H1 (cell line): ENCODE measurements at regions not wholly inside any gene's neighbourhood (a gene's known extent, or its start where the extent isn't known, plus 50 kb on each side); places are given as distances from the start of the nearest gene placed in this dataset.
A peak's percentile ranks its signal among the peaks of the same experiment; 100 is the strongest.

Source experiments
- CTCF ChIA-PET: fragments of 300-600 bp; sonication (Branson Sonifier 250); formaldehyde crosslinking; loops from one replicate; lab custom pipeline; 2021; ENCODE audit not compliant: partially characterized antibody; lab: Charles Lee
- POLR2A ChIA-PET: fragments of 300-600 bp; sonication (Branson Sonifier 250); formaldehyde crosslinking; loops from one replicate; lab custom pipeline; 2021; ENCODE audit warnings: inconsistent platforms; ENCODE audit not compliant: partially characterized antibody; lab: Charles Lee
- DNase-seq, 2 experiments: peaks; one replicate each; pipeline versions ENCODE4 v3.0.0 to v3.0.0-alpha.2; 2010 to 2022; ENCODE audit warnings: low spot score in 2 of 2, low read depth in 1 of 2, mixed read lengths in 1 of 2
- FAIRE-seq: peaks from 2 replicates; lab custom pipeline; 2011; peaks lifted over from hg19 to GRCh38; lab: Jason Lieb, UNC
- H2AFZ ChIP-seq: 2 replicates; pipeline ENCODE4 v1.8.1; 2012; ENCODE audit warnings: low read length, inconsistent platforms
- H2AK5ac ChIP-seq: 2 replicates; pipeline ENCODE4 v1.6.1; 2013; ENCODE audit warnings: low read depth, low read length
- H2BK120ac ChIP-seq: replicated peaks from 2 replicates; pipeline ENCODE3; 2013; ENCODE audit warnings: low read depth, low read length, inconsistent platforms
- H2BK12ac ChIP-seq: 2 replicates; pipeline ENCODE4 v1.6.1; 2013; ENCODE audit warnings: low read depth, low read length
- H2BK15ac ChIP-seq: 2 replicates; pipeline ENCODE4 v1.6.1; 2013; ENCODE audit warnings: low read length
- H2BK20ac ChIP-seq: 2 replicates; pipeline ENCODE4 v1.6.1; 2013; ENCODE audit warnings: low read length
- H2BK5ac ChIP-seq: 2 replicates; pipeline ENCODE4 v1.6.1; 2013; ENCODE audit warnings: low read depth, low read length
- H3K14ac ChIP-seq: 2 replicates; pipeline ENCODE4 v1.6.1; 2013; ENCODE audit warnings: inconsistent platforms; ENCODE audit not compliant: insufficient read length
- H3K18ac ChIP-seq: 2 replicates; pipeline ENCODE4 v1.6.1; 2013; ENCODE audit warnings: low read length; ENCODE audit errors: extremely low read depth
- H3K23ac ChIP-seq: 2 replicates; pipeline ENCODE4 v1.6.1; 2013; ENCODE audit warnings: inconsistent platforms; ENCODE audit not compliant: insufficient read length
- H3K23me2 ChIP-seq: 2 replicates; pipeline ENCODE4 v1.6.1; 2013; ENCODE audit warnings: low read depth, low read length
- H3K27ac ChIP-seq: 2 replicates; pipeline ENCODE4 v1.6.1; 2011; ENCODE audit warnings: low read depth, low read length, inconsistent platforms
- H3K27me3 ChIP-seq, 4 experiments: replicated peaks in 1 of 4; 1 replicate in 1 of 4; 2 replicates in 3 of 4; pipeline versions ENCODE4 v1.6.1 to v1.8.1; 2011 to 2013; ENCODE audit warnings: low read length in 3 of 4, mild to moderate bottlenecking in 3 of 4, inconsistent platforms in 2 of 4, mixed read lengths in 2 of 4, moderate library complexity in 1 of 4; ENCODE audit not compliant: control insufficient read depth in 3 of 4, insufficient read depth in 3 of 4; ENCODE audit errors: extremely low read depth in 1 of 4
- H3K36me3 ChIP-seq, 4 experiments: 2 replicates each; pipeline versions ENCODE4 v1.6.1 to v1.8.1; 2011 to 2013; ENCODE audit warnings: mild to moderate bottlenecking in 4 of 4, low read length in 3 of 4, moderate library complexity in 2 of 4, control low read depth in 1 of 4, inconsistent platforms in 1 of 4; ENCODE audit not compliant: insufficient read depth in 4 of 4, control insufficient read depth in 2 of 4
- H3K4ac ChIP-seq: replicated peaks from 2 replicates; pipeline ENCODE3; 2013; ENCODE audit warnings: low read length, low read depth, mixed read lengths, inconsistent platforms; ENCODE audit not compliant: insufficient read length
- H3K4me1 ChIP-seq, 4 experiments: replicated peaks in 1 of 4; 1 replicate in 1 of 4; 2 replicates in 3 of 4; pipeline versions ENCODE4 v1.6.1 to v1.8.1; 2011 to 2013; ENCODE audit warnings: low read length in 3 of 4, inconsistent platforms in 2 of 4, mixed read lengths in 1 of 4; ENCODE audit not compliant: insufficient read depth in 4 of 4, control insufficient read depth in 3 of 4
- H3K4me2 ChIP-seq, 2 experiments: 2 replicates each; pipeline versions ENCODE4 v1.6.1 to v1.8.1; 2011 to 2013; ENCODE audit warnings: low read depth in 2 of 2, low read length in 2 of 2, control low read depth in 1 of 2, inconsistent platforms in 1 of 2, mild to moderate bottlenecking in 1 of 2; ENCODE audit not compliant: insufficient read depth in 1 of 2
- H3K4me3 ChIP-seq, 4 experiments: fragments of 200-600, 300-600 bp in 1 of 4; sonication (generic), shearing (Covaris generic), sonication (Bioruptor Twin) in 1 of 4; 2 replicates each; pipeline versions ENCODE4 v1.5.1 to v1.8.1; 2011 to 2016; ENCODE audit warnings: low read length in 4 of 4, low read depth in 3 of 4, control low read depth in 2 of 4, inconsistent platforms in 2 of 4, mild to moderate bottlenecking in 2 of 4, mixed read lengths in 1 of 4, moderate library complexity in 1 of 4; ENCODE audit not compliant: insufficient read depth in 2 of 4; ENCODE audit errors: extremely low read depth in 1 of 4
- H3K56ac ChIP-seq: replicated peaks from 2 replicates; pipeline ENCODE3; 2013; ENCODE audit warnings: low read depth, mild to moderate bottlenecking, mixed read lengths, low read length, inconsistent platforms; ENCODE audit not compliant: insufficient read length
- H3K79me1 ChIP-seq: 2 replicates; pipeline ENCODE4 v1.6.1; 2013; ENCODE audit warnings: low read depth, low read length, control low read depth
- H3K79me2 ChIP-seq, 2 experiments: 2 replicates each; pipeline versions ENCODE4 v1.6.1 to v1.8.1; 2012 to 2013; ENCODE audit warnings: low read length in 2 of 2, mild to moderate bottlenecking in 2 of 2, inconsistent platforms in 1 of 2; ENCODE audit not compliant: insufficient read depth in 2 of 2, control insufficient read depth in 1 of 2
- H3K9ac ChIP-seq, 4 experiments: replicated peaks in 1 of 4; 1 replicate in 1 of 4; 2 replicates in 3 of 4; pipeline versions ENCODE4 v1.6.1 to v1.8.1; 2011 to 2013; ENCODE audit warnings: low read depth in 3 of 4, low read length in 3 of 4, control low read depth in 2 of 4, mild to moderate bottlenecking in 2 of 4, moderate library complexity in 2 of 4, inconsistent platforms in 1 of 4; ENCODE audit errors: extremely low read depth in 1 of 4
- H3K9me3 ChIP-seq, 2 experiments: 2 replicates each; pipeline versions ENCODE4 v1.6.1 to v1.8.1; 2012 to 2013; ENCODE audit warnings: mild to moderate bottlenecking in 2 of 2, moderate library complexity in 2 of 2, control low read depth in 1 of 2, inconsistent platforms in 1 of 2, low read depth in 1 of 2, low read length in 1 of 2, mixed read lengths in 1 of 2; ENCODE audit not compliant: insufficient read depth in 2 of 2
- H4K20me1 ChIP-seq, 2 experiments: replicated peaks in 1 of 2; 2 replicates each; pipeline versions ENCODE3 to v1.8.1; 2011 to 2013; ENCODE audit warnings: inconsistent platforms in 2 of 2, low read length in 2 of 2, mild to moderate bottlenecking in 1 of 2; ENCODE audit not compliant: insufficient read depth in 2 of 2, control insufficient read depth in 1 of 2
- H4K5ac ChIP-seq: 2 replicates; pipeline ENCODE4 v1.6.1; 2013; ENCODE audit warnings: low read length, low read depth, mixed read lengths, inconsistent platforms; ENCODE audit not compliant: insufficient read length
- H4K8ac ChIP-seq: 2 replicates; pipeline ENCODE4 v1.8.0; 2013; ENCODE audit warnings: mild to moderate bottlenecking, moderate library complexity, low read length, inconsistent platforms; ENCODE audit not compliant: insufficient read depth; ENCODE audit errors: extremely low read depth
- H4K91ac ChIP-seq: replicated peaks from 2 replicates; pipeline ENCODE3; 2013; ENCODE audit warnings: low read length, mixed read lengths, inconsistent platforms; ENCODE audit not compliant: insufficient read length
- CEBPB ChIP-seq: IDR thresholded peaks from 2 replicates; pipeline ENCODE4 v1.6.1; 2012; ENCODE audit warnings: low read depth, low read length
- JUN ChIP-seq: IDR thresholded peaks from 2 replicates; pipeline ENCODE4 v1.6.1; 2011; ENCODE audit warnings: low read depth, mild to moderate bottlenecking, improper control_type of control experiment, low read length
- RAD21 ChIP-seq, 2 experiments: IDR thresholded peaks in 1 of 2; conservative IDR thresholded peaks in 1 of 2; 2 replicates each; pipeline ENCODE4 v1.6.1; 2011; ENCODE audit warnings: low read depth in 2 of 2, low read length in 2 of 2, improper control_type of control experiment in 1 of 2, inconsistent platforms in 1 of 2, mild to moderate bottlenecking in 1 of 2, moderate library complexity in 1 of 2
- WGBS, 2 experiments: shearing (Covaris generic) in 1 of 2; methylation state at CpG; one replicate each; pipeline versions ENCODE4 v1.1.6 to v1.1.7; 2013 to 2015; ENCODE audit warnings: low lambda C conversion rate in 2 of 2, mixed read lengths in 2 of 2, inconsistent platforms in 1 of 2, low coverage in 1 of 2, missing lambda C conversion rate in 1 of 2; ENCODE audit not compliant: insufficient replicate concordance in 2 of 2, insufficient coverage in 1 of 2, insufficient read length in 1 of 2; ENCODE audit errors: extremely low coverage in 1 of 2, missing lambda C conversion rate in 1 of 2; 5-methylcytosine and 5-hydroxymethylcytosine counted together

GRCh38 chr14:83535444-83535843 lies 1994.5 kb upstream of the FLRT2 start:
- Histone ChIP-seq H3K23ac (no peak overlapping the region), H3K79me1 (no peaks in the 10 kb centered on the region), H3K56ac (no peak overlapping the region), H2BK12ac (no peak overlapping the region), H2BK15ac (no peak overlapping the region), H3K9me3 (no peaks in the 10 kb centered on the region), H3K4me3 (no peak overlapping the region), H3K4me1 (no peaks in the 10 kb centered on the region), H3K4me2 (no peak overlapping the region), H3K27ac (no peak overlapping the region), H3K36me3 (no peaks in the 10 kb centered on the region), H2BK120ac (no peak overlapping the region), H2AK5ac (no peak overlapping the region), H3K14ac (no peak overlapping the region), H4K8ac (no peak overlapping the region), H3K4ac (no peak overlapping the region), H3K9ac (no peak overlapping the region), H4K20me1 (no peaks in the 10 kb centered on the region), H3K18ac (no peak overlapping the region), H2BK20ac (no peak overlapping the region), H3K23me2 (no peaks in the 10 kb centered on the region), H2AFZ (no peak overlapping the region), H3K27me3 (no peaks in the 10 kb centered on the region), H2BK5ac (no peak overlapping the region)
- 93% methylated on average over 5 of the region's 5 CpGs; no CpG with 5 or more reads in 1 of the 2 experiments for WGBS, 2 experiments
- no peak for DNase-seq
- POLR2A ChIA-PET, result no interaction called here
- CTCF ChIA-PET, result no interaction called here
- TF ChIP-seq RAD21 (IDR thresholded peaks at IDR 0.05 in 1 of 2, conservative IDR thresholded peaks at IDR 0.05 in 1 of 2; ENCODE audit: low read depth in 2 of 2, low read length in 2 of 2) (no peak), CEBPB (peak; percentile 27; the same call in 1 of the 2 replicates), JUN (no peak)
- TF ChIP-seq, all 59 proteins: peak for 1
- Histone ChIP-seq H3K79me2 (no peaks in the 10 kb centered on the region), H4K91ac (no peak overlapping the region), H4K5ac (no peak overlapping the region)
- FAIRE-seq, result no peak
